Neural progenitor cell (in vitro differentiated cells): ENCODE measurements at regions not wholly inside any gene's neighbourhood (a gene's known extent, or its start where the extent isn't known, plus 50 kb on each side); places are given as distances from the start of the nearest gene placed in this dataset.

Source experiments
- DNase-seq: peaks from one replicate; pipeline ENCODE4 v3.0.0-alpha.2; 2016; ENCODE audit warnings: low spot score
- H2AFZ ChIP-seq: fragments of 200-600 bp; sonication (generic); replicated peaks from 2 replicates; pipeline ENCODE4 v1.6.1; 2016; ENCODE audit warnings: antibody characterized with exemption
- H3F3A ChIP-seq: fragments of 200-600 bp; sonication (generic); 2 replicates; pipeline ENCODE4 v1.6.1; 2016; ENCODE audit warnings: antibody characterized with exemption, low read depth
- H3K27ac ChIP-seq: fragments of 200-600 bp; sonication (generic); 2 replicates; pipeline ENCODE4 v1.5.1; 2016; ENCODE audit warnings: mild to moderate bottlenecking
- H3K27me3 ChIP-seq: fragments of 200-600 bp; sonication (generic); 2 replicates; pipeline ENCODE4 v1.6.1; 2016; ENCODE audit warnings: mild to moderate bottlenecking, moderate library complexity
- H3K36me3 ChIP-seq: fragments of 200-600 bp; sonication (generic); 2 replicates; pipeline ENCODE4 v1.5.1; 2016
- H3K4me1 ChIP-seq: fragments of 200-600 bp; sonication (generic); 2 replicates; pipeline ENCODE4 v1.6.1; 2016; ENCODE audit warnings: mixed run types
- H3K4me2 ChIP-seq: fragments of 200-600 bp; sonication (generic); 2 replicates; pipeline ENCODE4 v1.6.1; 2016
- H3K4me3 ChIP-seq: fragments of 200-600 bp; sonication (generic); 2 replicates; pipeline ENCODE4 v1.5.1; 2016
- H3K79me2 ChIP-seq: fragments of 200-600 bp; sonication (generic); 2 replicates; pipeline ENCODE4 v1.6.1; 2016; ENCODE audit warnings: low read depth
- H3K9ac ChIP-seq: fragments of 200-600 bp; sonication (generic); 2 replicates; pipeline ENCODE4 v1.6.1; 2016
- H3K9me3 ChIP-seq: fragments of 200-600 bp; sonication (generic); 2 replicates; pipeline ENCODE4 v1.5.1; 2016; ENCODE audit warnings: low read depth
- H4K20me1 ChIP-seq: fragments of 200-600 bp; sonication (generic); 2 replicates; pipeline ENCODE4 v1.6.1; 2016; ENCODE audit warnings: low read depth
- H3K27ac Mint-ChIP-seq: 3 replicates; pipeline ENCODE4 v1.8.0; 2021; ENCODE audit warnings: mixed read lengths
- H3K27me3 Mint-ChIP-seq: 2 replicates; pipeline ENCODE4 v1.8.0; 2022; ENCODE audit warnings: low read depth, mild to moderate bottlenecking, inconsistent platforms, moderate library complexity, mixed read lengths; ENCODE audit not compliant: insufficient read depth
- H3K36me3 Mint-ChIP-seq: 3 replicates; pipeline ENCODE4 v1.8.0; 2021; ENCODE audit warnings: mixed read lengths
- H3K4me1 Mint-ChIP-seq: 3 replicates; pipeline ENCODE4 v1.8.0; 2021; ENCODE audit warnings: mixed read lengths
- H3K4me3 Mint-ChIP-seq: 3 replicates; pipeline ENCODE4 v1.8.0; 2021; ENCODE audit warnings: mild to moderate bottlenecking, moderate library complexity, mixed read lengths
- H3K9me3 Mint-ChIP-seq: 3 replicates; pipeline ENCODE4 v1.8.0; 2020; ENCODE audit warnings: mixed read lengths
- CTCF ChIP-seq: fragments of 200-600 bp; sonication (generic); IDR thresholded peaks from 2 replicates; pipeline ENCODE4 v1.5.1; 2017; ENCODE audit warnings: antibody characterized with exemption, mild to moderate bottlenecking
- EZH2 ChIP-seq: fragments of 200-600 bp; sonication (generic); IDR thresholded peaks from 2 replicates; pipeline ENCODE4 v1.6.1; 2017; ENCODE audit warnings: antibody characterized with exemption, mild to moderate bottlenecking, moderate library complexity
- EZH2phosphoT487 ChIP-seq: fragments of 200-600 bp; sonication (generic); IDR thresholded peaks from 2 replicates; pipeline ENCODE4 v1.6.1; 2017; ENCODE audit warnings: antibody characterized with exemption

- no peak overlapping the region for H2AFZ ChIP-seq
- no peak overlapping the region for H3K4me2 ChIP-seq
- H3K27me3 ChIP-seq: no peaks in the 10 kb centered on the region
- Mint-ChIP-seq H3K27me3 (no peaks in the 10 kb centered on the region), H3K4me3 (no peak overlapping the region), H3K27ac (no peak overlapping the region), H3K9me3 (no peaks in the 10 kb centered on the region), H3K4me1 (peaks cover 8% of the 10 kb centered on the region), H3K36me3 (no peaks in the 10 kb centered on the region)
- H3K36me3 ChIP-seq: no peaks in the 10 kb centered on the region
- no peak overlapping the region for H3K4me3 ChIP-seq
- no peak for DNase-seq
- H3K9ac ChIP-seq: no peak overlapping the region
- no peaks in the 10 kb centered on the region for H4K20me1 ChIP-seq
- no peaks in the 10 kb centered on the region for H3K9me3 ChIP-seq
- TF ChIP-seq EZH2phosphoT487: no peak
- H3K27ac ChIP-seq: no peak overlapping the region
- H3K4me1 ChIP-seq: peaks cover 12% of the 10 kb centered on the region
- H3K79me2 ChIP-seq: no peaks in the 10 kb centered on the region
- H3F3A ChIP-seq: no peaks in the 10 kb centered on the region
Measured at GRCh38 chr4:11685481-11685880, 256.8 kb upstream of the HS3ST1 start.

GRCh38 chr4:11675051-11675800 lies 246.5 kb upstream of the HS3ST1 start:
- H2AFZ ChIP-seq: no peak overlapping the region
- DNase-seq: no peak
- no peaks in the 10 kb centered on the region for H3K79me2 ChIP-seq
- no peaks in the 10 kb centered on the region for H3K27me3 ChIP-seq
- H3K36me3 ChIP-seq: no peaks in the 10 kb centered on the region
- Mint-ChIP-seq H3K36me3 (no peaks in the 10 kb centered on the region), H3K4me3 (no peak overlapping the region), H3K27ac (no peak overlapping the region), H3K4me1 (no peaks in the 10 kb centered on the region), H3K27me3 (no peaks in the 10 kb centered on the region), H3K9me3 (no peaks in the 10 kb centered on the region)
- no peak overlapping the region for H3K4me2 ChIP-seq
- H3K27ac ChIP-seq: no peak overlapping the region
- H3F3A ChIP-seq: no peaks in the 10 kb centered on the region
- no peaks in the 10 kb centered on the region for H4K20me1 ChIP-seq
- no peak overlapping the region for H3K9ac ChIP-seq
- no peaks in the 10 kb centered on the region for H3K4me1 ChIP-seq
- no peak for TF ChIP-seq EZH2
- TF ChIP-seq CTCF: no peak
- no peak for TF ChIP-seq EZH2phosphoT487
- H3K4me3 ChIP-seq: no peak overlapping the region
- H3K9me3 ChIP-seq: no peaks in the 10 kb centered on the region

DNA sequence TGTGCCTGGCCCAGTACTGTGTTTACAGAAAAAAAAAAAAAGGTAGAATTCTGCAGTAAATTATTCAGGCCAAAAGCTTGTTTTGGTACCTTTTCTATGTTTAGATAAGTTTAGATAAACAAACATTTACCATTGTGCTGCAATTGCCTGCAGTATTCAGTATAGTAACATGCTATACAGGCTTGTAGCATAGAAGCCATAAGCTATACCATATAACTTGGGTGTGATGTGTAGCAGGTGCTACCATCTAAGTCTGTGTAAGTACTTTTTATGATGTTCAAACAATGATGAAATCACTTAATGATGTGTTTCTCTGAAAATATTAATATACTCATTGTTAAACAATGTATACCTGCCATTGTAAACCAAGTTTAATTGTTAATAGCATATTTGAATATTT lies 241.6 kb upstream of the HS3ST1 start:
- DNase-seq: no peak
- Histone ChIP-seq H3K9ac (no peak overlapping the region), H3K4me3 (no peak overlapping the region), H3K9me3 (no peaks in the 10 kb centered on the region), H4K20me1 (no peaks in the 10 kb centered on the region), H3K4me1 (no peaks in the 10 kb centered on the region), H3K79me2 (no peaks in the 10 kb centered on the region), H3K27me3 (no peaks in the 10 kb centered on the region), H3K27ac (no peak overlapping the region), H2AFZ (no peak overlapping the region), H3K36me3 (no peaks in the 10 kb centered on the region), H3K4me2 (no peak overlapping the region), H3F3A (no peaks in the 10 kb centered on the region)
- H3K27ac Mint-ChIP-seq: no peak overlapping the region
- no peaks in the 10 kb centered on the region for H3K4me1 Mint-ChIP-seq
- no peaks in the 10 kb centered on the region for H3K36me3 Mint-ChIP-seq
- H3K4me3 Mint-ChIP-seq: no peak overlapping the region
- no peaks in the 10 kb centered on the region for H3K9me3 Mint-ChIP-seq
- TF ChIP-seq EZH2phosphoT487 (no peak), EZH2 (no peak), CTCF (no peak)
- no peaks in the 10 kb centered on the region for H3K27me3 Mint-ChIP-seq

GRCh38 chr4:11669156-11669555 lies 240.5 kb upstream of the HS3ST1 start:
- Histone ChIP-seq H3K9ac (no peak overlapping the region), H3F3A (no peaks in the 10 kb centered on the region), H4K20me1 (no peaks in the 10 kb centered on the region), H3K4me2 (no peak overlapping the region), H3K9me3 (no peaks in the 10 kb centered on the region), H3K36me3 (no peaks in the 10 kb centered on the region), H3K27me3 (no peaks in the 10 kb centered on the region), H3K79me2 (no peaks in the 10 kb centered on the region), H2AFZ (no peak overlapping the region), H3K4me1 (no peaks in the 10 kb centered on the region), H3K4me3 (no peak overlapping the region), H3K27ac (no peak overlapping the region)
- Mint-ChIP-seq H3K27ac (no peak overlapping the region), H3K9me3 (no peaks in the 10 kb centered on the region), H3K36me3 (no peaks in the 10 kb centered on the region), H3K4me1 (no peaks in the 10 kb centered on the region), H3K27me3 (no peaks in the 10 kb centered on the region), H3K4me3 (no peak overlapping the region)
- TF ChIP-seq CTCF: no peak
- TF ChIP-seq EZH2: no peak
- no peak for DNase-seq
